IMR-90 (cell line): ENCODE measurements at regions not wholly inside any gene's neighbourhood (a gene's known extent, or its start where the extent isn't known, plus 50 kb on each side); places are given as distances from the start of the nearest gene placed in this dataset.

Experiments used
- ATAC-seq: fragments of 200-7000 bp; cut with Tn5 transposase; 2 replicates; pipeline ENCODE4 v1.9.1; 2020; ENCODE audit warnings: low read depth, mild to moderate bottlenecking, moderate library complexity
- BruUV-seq: library from RNA; stranded (reverse); fragments of 400-500 nt; replicated peaks from 2 replicates; lab custom pipeline; 2021; lab: Mats Ljungman, UMichigan
- CTCF ChIA-PET: fragments of 300-600 bp; formaldehyde crosslinking; extraction: SDS; loops from one replicate; lab custom pipeline; 2021; ENCODE audit warnings: antibody characterized with exemption; lab: Yijun Ruan, JAX
- POLR2A ChIA-PET: fragments of 300-600 bp; sonication (Branson Sonifier 250); formaldehyde crosslinking; loops from one replicate; lab custom pipeline; 2022; ENCODE audit warnings: antibody characterized with exemption; ENCODE audit not compliant: unreplicated experiment; lab: Charles Lee
- DNase-seq: peaks from one replicate; pipeline ENCODE4 v3.0.0; 2013
- H2AFZ ChIP-seq: replicated peaks from 2 replicates; pipeline ENCODE3; 2013; ENCODE audit warnings: low read length, mild to moderate bottlenecking; ENCODE audit not compliant: poor library complexity
- H2AK5ac ChIP-seq: 2 replicates; pipeline ENCODE4 v1.6.1; 2013; ENCODE audit warnings: low read depth, low read length, inconsistent platforms
- H2AK9ac ChIP-seq: replicated peaks from 2 replicates; pipeline ENCODE3; 2013; ENCODE audit warnings: mild to moderate bottlenecking, low read depth, low read length, moderate library complexity; ENCODE audit not compliant: poor library complexity
- H2BK120ac ChIP-seq: 2 replicates; pipeline ENCODE4 v1.6.1; 2013; ENCODE audit warnings: low read depth, low read length, inconsistent platforms
- H2BK15ac ChIP-seq: 3 replicates; pipeline ENCODE4 v1.6.1; 2013; ENCODE audit warnings: low read depth, low read length, inconsistent platforms
- H2BK20ac ChIP-seq: 2 replicates; pipeline ENCODE4 v1.6.1; 2013; ENCODE audit warnings: low read depth, mild to moderate bottlenecking, inconsistent platforms, low read length, moderate library complexity
- H2BK5ac ChIP-seq: 2 replicates; pipeline ENCODE4 v1.6.1; 2013; ENCODE audit warnings: mild to moderate bottlenecking, low read depth, low read length, inconsistent platforms; ENCODE audit not compliant: poor library complexity, severe bottlenecking
- H3K14ac ChIP-seq: replicated peaks from 2 replicates; pipeline ENCODE4 v1.6.1; 2013; ENCODE audit warnings: low read depth, low read length, inconsistent platforms
- H3K18ac ChIP-seq: 2 replicates; pipeline ENCODE4 v1.6.1; 2013; ENCODE audit warnings: low read depth, low read length, control low read depth
- H3K23ac ChIP-seq: 2 replicates; pipeline ENCODE4 v1.6.1; 2013; ENCODE audit warnings: low read depth, low read length, inconsistent platforms
- H3K27ac ChIP-seq: 2 replicates; pipeline ENCODE4 v1.5.1; 2013; ENCODE audit warnings: mild to moderate bottlenecking, control low read depth, low read length; ENCODE audit not compliant: insufficient read depth
- H3K27me3 ChIP-seq: 2 replicates; pipeline ENCODE4 v1.6.1; 2013; ENCODE audit warnings: low read length; ENCODE audit not compliant: control insufficient read depth, insufficient read depth
- H3K36me3 ChIP-seq: 2 replicates; pipeline ENCODE4 v1.6.1; 2013; ENCODE audit warnings: low read length, mixed read lengths; ENCODE audit not compliant: control insufficient read depth, insufficient read depth
- H3K4ac ChIP-seq: 2 replicates; pipeline ENCODE4 v1.6.1; 2013; ENCODE audit warnings: low read depth, low read length, inconsistent platforms
- H3K4me1 ChIP-seq: 2 replicates; pipeline ENCODE4 v1.6.1; 2013; ENCODE audit warnings: low read length, mixed read lengths; ENCODE audit not compliant: control insufficient read depth, insufficient read depth
- H3K4me2 ChIP-seq: 2 replicates; pipeline ENCODE4 v1.6.1; 2013; ENCODE audit warnings: low read depth, mild to moderate bottlenecking, control low read depth, low read length, moderate library complexity
- H3K4me3 ChIP-seq: 2 replicates; pipeline ENCODE4 v1.5.1; 2013; ENCODE audit warnings: low read depth, mild to moderate bottlenecking, control low read depth, low read length, moderate library complexity; ENCODE audit not compliant: insufficient read depth
- H3K56ac ChIP-seq: 2 replicates; pipeline ENCODE4 v1.6.1; 2013; ENCODE audit warnings: low read length, inconsistent platforms; ENCODE audit not compliant: insufficient read depth; ENCODE audit errors: extremely low read depth
- H3K79me1 ChIP-seq, 2 experiments: 2 replicates each; pipeline ENCODE4 v1.6.1; 2013; ENCODE audit warnings: low read length in 2 of 2, inconsistent platforms in 1 of 2, low read depth in 1 of 2
- H3K9ac ChIP-seq: 2 replicates; pipeline ENCODE4 v1.6.1; 2013; ENCODE audit warnings: low read depth, low read length, control low read depth
- H3K9me1 ChIP-seq: 2 replicates; pipeline ENCODE4 v1.6.1; 2013; ENCODE audit warnings: low read length, inconsistent platforms; ENCODE audit not compliant: insufficient read depth
- H3K9me3 ChIP-seq: 2 replicates; pipeline ENCODE4 v1.6.1; 2013; ENCODE audit warnings: low read length; ENCODE audit not compliant: control insufficient read depth, insufficient read depth
- H4K20me1 ChIP-seq: 2 replicates; pipeline ENCODE4 v1.6.1; 2013; ENCODE audit warnings: low read length, inconsistent platforms; ENCODE audit not compliant: insufficient read depth
- H4K5ac ChIP-seq: 2 replicates; pipeline ENCODE4 v1.6.1; 2013; ENCODE audit warnings: mild to moderate bottlenecking, low read depth, low read length, control low read depth
- H4K8ac ChIP-seq, 2 experiments: 2 replicates each; pipeline ENCODE4 v1.6.1; 2013; ENCODE audit warnings: low read depth in 2 of 2, low read length in 2 of 2, control low read depth in 1 of 2, inconsistent platforms in 1 of 2
- H4K91ac ChIP-seq: 2 replicates; pipeline ENCODE4 v1.6.1; 2013; ENCODE audit warnings: low read depth, low read length, inconsistent platforms; ENCODE audit not compliant: insufficient read depth
- BHLHE40 ChIP-seq: fragments of 150-350 bp; IDR thresholded peaks from 2 replicates; pipeline ENCODE4 v1.6.1; 2016; ENCODE audit warnings: mild to moderate bottlenecking, low read depth, low read length
- CEBPB ChIP-seq: IDR thresholded peaks from 2 replicates; pipeline ENCODE4 v1.6.1; 2012; ENCODE audit warnings: low read depth, low read length, improper control_type of control experiment
- CHD1 ChIP-seq: IDR thresholded peaks from 2 replicates; pipeline ENCODE4 v1.6.1; 2012; ENCODE audit warnings: low read depth, low read length, improper control_type of control experiment
- CTCF ChIP-seq: conservative IDR thresholded peaks from 2 replicates; pipeline ENCODE4 v1.5.1; 2012; ENCODE audit warnings: mild to moderate bottlenecking, low read depth, low read length, improper control_type of control experiment
- FOS ChIP-seq: fragments of 150-350 bp; IDR thresholded peaks from 2 replicates; pipeline ENCODE4 v1.6.1; 2016; ENCODE audit warnings: low read depth, low read length
- MAFK ChIP-seq: IDR thresholded peaks from 2 replicates; pipeline ENCODE4 v1.6.1; 2012; ENCODE audit warnings: low read depth, low read length, improper control_type of control experiment
- MXI1 ChIP-seq: IDR thresholded peaks from 2 replicates; pipeline ENCODE4 v1.6.1; 2012; ENCODE audit warnings: low read depth, mild to moderate bottlenecking, low read length, moderate library complexity, borderline replicate concordance
- NFE2L2 ChIP-seq: fragments of 150-350 bp; IDR thresholded peaks from 2 replicates; pipeline ENCODE4 v1.6.1; 2016; ENCODE audit warnings: low read depth, mild to moderate bottlenecking, low read length
- POLR2A ChIP-seq: IDR thresholded peaks from 2 replicates; pipeline ENCODE4 v1.6.1; 2012; ENCODE audit warnings: mild to moderate bottlenecking, low read depth, low read length
- RAD21 ChIP-seq: IDR thresholded peaks from 2 replicates; pipeline ENCODE4 v1.6.1; 2012; ENCODE audit warnings: low read length, improper control_type of control experiment
- RCOR1 ChIP-seq: IDR thresholded peaks from 2 replicates; pipeline ENCODE4 v1.6.1; 2012; ENCODE audit warnings: mild to moderate bottlenecking, low read length, improper control_type of control experiment; ENCODE audit not compliant: insufficient replicate concordance
- SMC3 ChIP-seq: fragments of 150-350 bp; IDR thresholded peaks from 2 replicates; pipeline ENCODE4 v1.6.1; 2016; ENCODE audit warnings: low read depth, mild to moderate bottlenecking, antibody characterized with exemption, low read length, moderate library complexity
- WGBS, 2 experiments: methylation state at CpG; one replicate each; pipeline versions ENCODE4 v1.1.5 to v1.1.7; 2013; ENCODE audit warnings: missing lambda C conversion rate in 2 of 2; ENCODE audit not compliant: insufficient read length in 1 of 2; ENCODE audit errors: extremely low coverage in 2 of 2; 5-methylcytosine and 5-hydroxymethylcytosine counted together
- dilution Hi-C: fragments of 300-500 bp; cut with HindIII; formaldehyde crosslinking; loops from one replicate; pipeline ENCODE4 v1.14.3; 2018; ENCODE audit warnings: low sequenced_read_pairs; ENCODE audit not compliant: unreplicated experiment
- in situ Hi-C: fragments of 300-500 bp; cut with MboI; formaldehyde crosslinking; loops from 3 replicates; pipeline ENCODE4 v1.14.3; 2019; ENCODE audit warnings: low sequenced_read_pairs, inconsistent platforms, mixed read lengths
- intact Hi-C: fragments of 100-400 bp; cut with micrococcal nuclease; formaldehyde crosslinking; loops from 2 replicates; pipeline ENCODE4 v1.10.0; 2022
- TF ChIP-seq, protein P1 (sequence below): fragments of 150-350 bp; IDR thresholded peaks from 2 replicates; pipeline ENCODE4 v1.6.1; 2016; ENCODE audit warnings: low read depth, mild to moderate bottlenecking, low read length, moderate library complexity, borderline replicate concordance
- TF ChIP-seq, protein P2 (sequence below): fragments of 150-350 bp; IDR thresholded peaks from 2 replicates; pipeline ENCODE4 v1.6.1; 2017; ENCODE audit warnings: mild to moderate bottlenecking, antibody characterized with exemption, low read length, low read depth

DNA sequence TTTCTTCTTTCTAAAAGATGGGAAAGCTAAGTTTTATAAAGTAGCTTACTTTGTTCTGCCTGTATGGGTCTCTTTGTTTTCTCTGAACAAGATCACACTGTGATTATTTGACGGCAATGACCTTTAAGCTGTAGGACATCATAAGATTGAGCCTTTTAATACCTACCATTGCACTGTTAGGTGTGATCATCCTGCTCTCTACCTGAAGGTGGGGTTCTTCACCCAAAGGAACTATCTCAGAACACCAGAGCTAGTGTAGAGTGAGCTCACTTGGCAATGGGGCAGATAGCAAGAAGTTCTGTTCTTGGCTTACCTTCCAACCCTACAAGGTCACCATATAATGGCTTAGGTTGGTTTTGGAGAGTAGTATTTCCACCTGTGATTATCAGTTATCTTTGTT is 200.2 kb downstream of the SPATA31D1 start:
- Histone ChIP-seq H2BK20ac (no peak overlapping the region), H3K36me3 (no peaks in the 10 kb centered on the region), H3K27ac (no peak overlapping the region), H3K14ac (no peak overlapping the region), H3K79me1 (no peaks in the 10 kb centered on the region), H3K56ac (no peak overlapping the region), H3K9me3 (no peaks in the 10 kb centered on the region), H3K9me1 (no peaks in the 10 kb centered on the region), H2AFZ (no peak overlapping the region), H3K4me2 (no peak overlapping the region), H3K18ac (no peak overlapping the region), H3K4ac (no peak overlapping the region), H2AK9ac (no peak overlapping the region), H4K91ac (no peak overlapping the region), H4K8ac (no peak overlapping the region), H4K5ac (no peak overlapping the region), H3K4me3 (no peak overlapping the region), H4K20me1 (no peaks in the 10 kb centered on the region), H2AK5ac (no peak overlapping the region), H3K9ac (no peak overlapping the region), H3K4me1 (no peaks in the 10 kb centered on the region), H3K27me3 (no peaks in the 10 kb centered on the region), H2BK120ac (no peak overlapping the region), H2BK15ac (no peak overlapping the region), H3K23ac (no peak overlapping the region), H2BK5ac (no peak overlapping the region)
- ATAC-seq (no peak), DNase-seq (no peak)
- ChIA-PET CTCF (no interaction called here), POLR2A (interaction anchor here (0.6 kb wide), 1 partner anchor 23 kb away, joined by 21 read pairs; no protein-coding TSS in a partner anchor)
- intact Hi-C loops (no loop called here), dilution Hi-C loops (no loop called here), in situ Hi-C loops (no loop called here)
- TF ChIP-seq, protein P1, sequence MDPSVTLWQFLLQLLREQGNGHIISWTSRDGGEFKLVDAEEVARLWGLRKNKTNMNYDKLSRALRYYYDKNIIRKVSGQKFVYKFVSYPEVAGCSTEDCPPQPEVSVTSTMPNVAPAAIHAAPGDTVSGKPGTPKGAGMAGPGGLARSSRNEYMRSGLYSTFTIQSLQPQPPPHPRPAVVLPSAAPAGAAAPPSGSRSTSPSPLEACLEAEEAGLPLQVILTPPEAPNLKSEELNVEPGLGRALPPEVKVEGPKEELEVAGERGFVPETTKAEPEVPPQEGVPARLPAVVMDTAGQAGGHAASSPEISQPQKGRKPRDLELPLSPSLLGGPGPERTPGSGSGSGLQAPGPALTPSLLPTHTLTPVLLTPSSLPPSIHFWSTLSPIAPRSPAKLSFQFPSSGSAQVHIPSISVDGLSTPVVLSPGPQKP, result no peak
- no peak for TF ChIP-seq SMC3
- no peak for TF ChIP-seq MAFK
- TF ChIP-seq FOS, result no peak
- no peak for TF ChIP-seq BHLHE40
- TF ChIP-seq, protein P2, sequence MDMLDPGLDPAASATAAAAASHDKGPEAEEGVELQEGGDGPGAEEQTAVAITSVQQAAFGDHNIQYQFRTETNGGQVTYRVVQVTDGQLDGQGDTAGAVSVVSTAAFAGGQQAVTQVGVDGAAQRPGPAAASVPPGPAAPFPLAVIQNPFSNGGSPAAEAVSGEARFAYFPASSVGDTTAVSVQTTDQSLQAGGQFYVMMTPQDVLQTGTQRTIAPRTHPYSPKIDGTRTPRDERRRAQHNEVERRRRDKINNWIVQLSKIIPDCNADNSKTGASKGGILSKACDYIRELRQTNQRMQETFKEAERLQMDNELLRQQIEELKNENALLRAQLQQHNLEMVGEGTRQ, result no peak
- TF ChIP-seq RAD21, result no peak
- no peak for TF ChIP-seq MXI1
- TF ChIP-seq NFE2L2, result no peak
- TF ChIP-seq CEBPB, result no peak
- TF ChIP-seq POLR2A, result no peak
- no peak for TF ChIP-seq RCOR1
- TF ChIP-seq CHD1, result no peak
- no peak for TF ChIP-seq CTCF
- no CpG with 5 or more reads among the region's 1 CpG for WGBS, 2 experiments
- no TSS peak for BruUV-seq
